ENCODE measurements at regions not wholly inside any gene's neighbourhood (a gene's known extent, or its start where the extent isn't known, plus 50 kb on each side); places are given as distances from the start of the nearest gene placed in this dataset.
"Not testable (repeated sequence)": the region's sequence is repeated elsewhere in the genome, so short reads cannot be mapped to it uniquely, and the experiment has no call there.

DNA sequence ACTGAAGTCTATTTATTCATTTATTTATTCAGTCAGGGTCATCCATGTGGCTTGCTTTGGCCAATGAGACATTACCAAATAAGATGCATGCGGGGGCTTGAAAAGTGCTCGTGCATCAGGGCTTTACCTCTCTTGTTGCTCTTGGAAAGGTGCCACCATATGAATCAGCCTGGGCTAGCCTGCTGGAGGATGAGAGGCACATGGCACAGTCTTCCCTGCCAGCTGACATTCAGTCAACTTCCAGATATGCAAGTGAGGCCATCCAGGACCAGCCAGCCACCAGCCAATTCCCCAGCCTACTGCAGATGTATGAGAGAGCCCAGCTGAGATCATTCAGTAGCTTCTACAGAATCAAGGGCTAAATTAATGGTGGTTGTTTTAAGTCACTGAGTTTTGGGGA is 105.2 kb upstream of the RPH3A start:
- H3K27me3 ChIP-seq (ENCODE audit: low read depth): peaks cover 7% of the 10 kb centered on the region
- no peaks in the 10 kb centered on the region for H3K4me1 ChIP-seq
- TF ChIP-seq, protein P1, sequence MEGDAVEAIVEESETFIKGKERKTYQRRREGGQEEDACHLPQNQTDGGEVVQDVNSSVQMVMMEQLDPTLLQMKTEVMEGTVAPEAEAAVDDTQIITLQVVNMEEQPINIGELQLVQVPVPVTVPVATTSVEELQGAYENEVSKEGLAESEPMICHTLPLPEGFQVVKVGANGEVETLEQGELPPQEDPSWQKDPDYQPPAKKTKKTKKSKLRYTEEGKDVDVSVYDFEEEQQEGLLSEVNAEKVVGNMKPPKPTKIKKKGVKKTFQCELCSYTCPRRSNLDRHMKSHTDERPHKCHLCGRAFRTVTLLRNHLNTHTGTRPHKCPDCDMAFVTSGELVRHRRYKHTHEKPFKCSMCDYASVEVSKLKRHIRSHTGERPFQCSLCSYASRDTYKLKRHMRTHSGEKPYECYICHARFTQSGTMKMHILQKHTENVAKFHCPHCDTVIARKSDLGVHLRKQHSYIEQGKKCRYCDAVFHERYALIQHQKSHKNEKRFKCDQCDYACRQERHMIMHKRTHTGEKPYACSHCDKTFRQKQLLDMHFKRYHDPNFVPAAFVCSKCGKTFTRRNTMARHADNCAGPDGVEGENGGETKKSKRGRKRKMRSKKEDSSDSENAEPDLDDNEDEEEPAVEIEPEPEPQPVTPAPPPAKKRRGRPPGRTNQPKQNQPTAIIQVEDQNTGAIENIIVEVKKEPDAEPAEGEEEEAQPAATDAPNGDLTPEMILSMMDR (IDR thresholded peaks at IDR 0.05): no peak
- no peaks in the 10 kb centered on the region for H3K36me3 ChIP-seq
- ATAC-seq (no peak), DNase-seq (no peak)
- no peak overlapping the region for H3K4me3 ChIP-seq
- H3K27ac ChIP-seq: no peak overlapping the region
- intact Hi-C loops (cut with DNase I): no loop called here
- H3K9me3 ChIP-seq: no peaks in the 10 kb centered on the region

DNA sequence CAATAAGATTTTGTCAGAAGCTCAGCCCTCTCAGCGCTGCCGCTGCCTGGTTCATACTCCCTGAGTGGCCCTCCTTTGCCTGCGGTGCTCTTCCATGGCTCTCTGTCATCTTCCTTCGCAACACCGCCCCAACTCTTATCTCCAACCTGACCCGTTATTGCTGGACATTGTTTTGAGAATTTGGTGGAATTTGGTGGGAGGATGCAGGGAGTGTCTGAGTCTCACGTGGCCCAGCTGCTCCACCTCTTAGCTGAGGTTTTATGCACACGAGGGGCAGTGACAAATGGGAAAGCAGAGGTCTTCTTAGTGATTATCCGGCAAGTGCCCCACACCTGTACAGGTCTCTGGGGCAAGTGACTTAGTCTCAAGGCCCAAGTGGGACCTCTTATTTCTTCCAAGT is 97.5 kb upstream of the RPH3A start:
- H3K27me3 ChIP-seq (ENCODE audit: low read depth): no peaks in the 10 kb centered on the region
- ATAC-seq (no peak), DNase-seq (no peak)
- H3K36me3 ChIP-seq: no peaks in the 10 kb centered on the region
- H3K4me3 ChIP-seq: no peak overlapping the region
- no peaks in the 10 kb centered on the region for H3K9me3 ChIP-seq
- no peaks in the 10 kb centered on the region for H3K4me1 ChIP-seq
- no peak overlapping the region for H3K27ac ChIP-seq
- intact Hi-C loops (cut with DNase I): no loop called here
- TF ChIP-seq, protein P1 (IDR thresholded peaks at IDR 0.05): no peak

- H3K27me3 ChIP-seq (ENCODE audit: low read depth); ATAC-seq; H3K4me1 ChIP-seq; H3K9me3 ChIP-seq; H3K27ac ChIP-seq; intact Hi-C loops (cut with DNase I); H3K36me3 ChIP-seq; H3K4me3 ChIP-seq; DNase-seq: not testable (repeated sequence)
These were observed 94.1 kb upstream of the RPH3A start for GRCh38 chr12:112697441-112697840.

GRCh38 chr12:112705037-112705632 is 86.4 kb upstream of the RPH3A start:
- no peak overlapping the region for H3K27ac ChIP-seq
- H3K27me3 ChIP-seq (ENCODE audit: low read depth): no peaks in the 10 kb centered on the region
- no peak overlapping the region for H3K4me3 ChIP-seq
- DNase-seq: no peak
- no peak for ATAC-seq
- no peaks in the 10 kb centered on the region for H3K9me3 ChIP-seq
- no peaks in the 10 kb centered on the region for H3K4me1 ChIP-seq
- intact Hi-C loops (cut with DNase I): no loop called here
- TF ChIP-seq, protein P1 (IDR thresholded peaks at IDR 0.05): no peak
- H3K36me3 ChIP-seq: no peaks in the 10 kb centered on the region

DNA sequence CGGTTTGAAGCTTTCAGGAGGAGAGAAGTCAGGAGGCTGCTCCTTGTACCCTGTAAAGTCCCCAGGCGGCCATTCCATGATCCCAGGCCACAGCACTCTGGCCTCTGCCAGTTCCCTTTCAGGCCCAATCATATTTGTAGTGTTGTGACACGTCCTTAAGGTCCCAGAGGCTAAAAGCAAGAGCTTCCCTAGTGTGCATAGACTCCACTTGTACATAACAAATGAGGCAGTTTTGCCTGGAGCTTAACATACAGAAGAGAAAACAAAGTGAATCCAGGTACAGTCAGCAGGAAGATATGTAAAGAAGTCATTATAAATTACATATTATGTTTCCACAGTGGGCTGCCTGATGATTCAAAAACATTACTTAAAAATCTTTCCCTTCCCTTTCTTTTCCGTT is 81.1 kb upstream of the RPH3A start:
- intact Hi-C loops (cut with DNase I): no loop called here
- TF ChIP-seq, protein P1 (IDR thresholded peaks at IDR 0.05): no peak
- Histone ChIP-seq H3K4me1 (no peaks in the 10 kb centered on the region), H3K27ac (no peak overlapping the region), H3K4me3 (no peak overlapping the region), H3K27me3 (ENCODE audit: low read depth) (no peaks in the 10 kb centered on the region), H3K36me3 (no peaks in the 10 kb centered on the region), H3K9me3 (no peaks in the 10 kb centered on the region)
- DNase-seq: no peak
- no peak for ATAC-seq

- no peaks in the 10 kb centered on the region for H3K36me3 ChIP-seq
- no peaks in the 10 kb centered on the region for H3K4me1 ChIP-seq
- H3K27ac ChIP-seq: no peak overlapping the region
- TF ChIP-seq, protein P1 (IDR thresholded peaks at IDR 0.05): no peak
- no peaks in the 10 kb centered on the region for H3K9me3 ChIP-seq
- ATAC-seq: no peak
- H3K27me3 ChIP-seq (ENCODE audit: low read depth): no peaks in the 10 kb centered on the region
- no peak overlapping the region for H3K4me3 ChIP-seq
- intact Hi-C loops (cut with DNase I): no loop called here
- no peak for DNase-seq
These were observed 80.5 kb upstream of the RPH3A start for GRCh38 chr12:112711026-112711425.
